HCT116 (cell line): ENCODE measurements at regions not wholly inside any gene's neighbourhood (a gene's known extent, or its start where the extent isn't known, plus 50 kb on each side); places are given as distances from the start of the nearest gene placed in this dataset.

Experiments used
- EGR1 ChIP-seq: IDR thresholded peaks from 2 replicates; pipeline ENCODE4 v1.6.1; 2012; ENCODE audit warnings: low read depth
- EZH2 ChIP-seq: fragments of 200-600 bp; sonication (generic); IDR thresholded peaks from 2 replicates; pipeline ENCODE4 v1.6.1; 2017; ENCODE audit warnings: antibody characterized with exemption, mixed run types
- POLR2A ChIP-seq: IDR thresholded peaks from 2 replicates; pipeline ENCODE4 v1.7.0; 2011; ENCODE audit warnings: borderline replicate concordance; ENCODE audit not compliant: insufficient read depth, insufficient read length; ENCODE audit errors: extremely low read depth
- POLR2AphosphoS5 ChIP-seq: IDR thresholded peaks from 2 replicates; pipeline ENCODE4 v1.6.1; 2011; ENCODE audit warnings: mild to moderate bottlenecking, low read depth, low read length, moderate library complexity
- RAD21 ChIP-seq: IDR thresholded peaks from 2 replicates; pipeline ENCODE4 v1.6.1; 2012; ENCODE audit warnings: low read depth, mild to moderate bottlenecking
- SP1 ChIP-seq: IDR thresholded peaks from 2 replicates; pipeline ENCODE4 v1.6.1; 2012; ENCODE audit warnings: low read depth
- ZNF274 ChIP-seq: fragments of 200-500 bp; sonication (Bioruptor generic); IDR thresholded peaks from 2 replicates; pipeline ENCODE4 v1.6.1; 2014; ENCODE audit warnings: mild to moderate bottlenecking, low read depth, low read length, inconsistent platforms
- TF ChIP-seq, protein P1 (sequence below), 3 experiments: fragments of 200-600 bp in 1 of 3; sonication (generic) in 1 of 3; IDR thresholded peaks in 2 of 3; conservative IDR thresholded peaks in 1 of 3; 2 replicates each; pipeline ENCODE4 v1.5.1; 2012 to 2017; ENCODE audit warnings: low read depth in 2 of 3, low read length in 2 of 3, antibody characterized with exemption in 1 of 3, borderline replicate concordance in 1 of 3, control low read depth in 1 of 3, mild to moderate bottlenecking in 1 of 3, mixed read lengths in 1 of 3, mixed run types in 1 of 3, moderate library complexity in 1 of 3; ENCODE audit not compliant: insufficient read depth in 1 of 3
- TF ChIP-seq, protein P2 (sequence below): IDR thresholded peaks from 2 replicates; pipeline ENCODE4 v1.6.1; 2012
- TF ChIP-seq, protein P3 (sequence below): IDR thresholded peaks from 2 replicates; pipeline ENCODE4 v1.6.1; 2012

DNA sequence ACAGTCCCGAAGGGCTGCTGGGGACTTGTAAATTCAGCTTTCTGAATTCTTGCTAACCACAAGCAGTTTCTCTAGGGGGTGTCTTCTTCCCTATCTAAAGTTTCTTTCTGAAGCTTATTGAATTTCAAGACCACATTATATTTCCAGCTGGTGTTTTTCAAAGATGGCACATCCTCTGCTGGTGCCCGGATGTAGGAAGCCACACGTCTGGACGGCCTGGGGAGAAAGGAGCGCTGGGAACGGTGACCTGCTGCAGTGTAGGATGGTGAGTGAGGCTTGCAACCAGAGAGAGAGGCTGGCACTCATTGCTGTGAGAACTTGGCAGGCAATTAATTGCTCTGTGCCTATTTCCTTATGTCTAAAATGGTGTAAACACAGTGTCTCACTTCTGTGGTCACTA lies 776.4 kb downstream of the TYW1 start:
- no peak for TF ChIP-seq POLR2A
- TF ChIP-seq, protein P1, sequence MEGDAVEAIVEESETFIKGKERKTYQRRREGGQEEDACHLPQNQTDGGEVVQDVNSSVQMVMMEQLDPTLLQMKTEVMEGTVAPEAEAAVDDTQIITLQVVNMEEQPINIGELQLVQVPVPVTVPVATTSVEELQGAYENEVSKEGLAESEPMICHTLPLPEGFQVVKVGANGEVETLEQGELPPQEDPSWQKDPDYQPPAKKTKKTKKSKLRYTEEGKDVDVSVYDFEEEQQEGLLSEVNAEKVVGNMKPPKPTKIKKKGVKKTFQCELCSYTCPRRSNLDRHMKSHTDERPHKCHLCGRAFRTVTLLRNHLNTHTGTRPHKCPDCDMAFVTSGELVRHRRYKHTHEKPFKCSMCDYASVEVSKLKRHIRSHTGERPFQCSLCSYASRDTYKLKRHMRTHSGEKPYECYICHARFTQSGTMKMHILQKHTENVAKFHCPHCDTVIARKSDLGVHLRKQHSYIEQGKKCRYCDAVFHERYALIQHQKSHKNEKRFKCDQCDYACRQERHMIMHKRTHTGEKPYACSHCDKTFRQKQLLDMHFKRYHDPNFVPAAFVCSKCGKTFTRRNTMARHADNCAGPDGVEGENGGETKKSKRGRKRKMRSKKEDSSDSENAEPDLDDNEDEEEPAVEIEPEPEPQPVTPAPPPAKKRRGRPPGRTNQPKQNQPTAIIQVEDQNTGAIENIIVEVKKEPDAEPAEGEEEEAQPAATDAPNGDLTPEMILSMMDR (IDR thresholded peaks at IDR 0.05 in 2 of 3, conservative IDR thresholded peaks at IDR 0.05 in 1 of 3; ENCODE audit: borderline replicate concordance in 1 of 3, insufficient read depth in 1 of 3, low read depth in 2 of 3, low read length in 2 of 3), result no peak
- TF ChIP-seq ZNF274, result no peak
- TF ChIP-seq, protein P2, sequence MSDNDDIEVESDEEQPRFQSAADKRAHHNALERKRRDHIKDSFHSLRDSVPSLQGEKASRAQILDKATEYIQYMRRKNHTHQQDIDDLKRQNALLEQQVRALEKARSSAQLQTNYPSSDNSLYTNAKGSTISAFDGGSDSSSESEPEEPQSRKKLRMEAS, result no peak
- TF ChIP-seq, protein P3, sequence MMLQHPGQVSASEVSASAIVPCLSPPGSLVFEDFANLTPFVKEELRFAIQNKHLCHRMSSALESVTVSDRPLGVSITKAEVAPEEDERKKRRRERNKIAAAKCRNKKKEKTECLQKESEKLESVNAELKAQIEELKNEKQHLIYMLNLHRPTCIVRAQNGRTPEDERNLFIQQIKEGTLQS, result no peak
- TF ChIP-seq SP1, result no peak
- TF ChIP-seq EGR1, result no peak
- TF ChIP-seq EZH2, result no peak
- TF ChIP-seq RAD21, result no peak
- TF ChIP-seq POLR2AphosphoS5, result no peak
